KMS-11 (cell line): ENCODE measurements at regions not wholly inside any gene's neighbourhood (a gene's known extent, or its start where the extent isn't known, plus 50 kb on each side); places are given as distances from the start of the nearest gene placed in this dataset.

Experiments used
- H2AFZ ChIP-seq: fragments of 200-600 bp; sonication (generic); 2 replicates; pipeline ENCODE4 v1.6.1; 2016; ENCODE audit warnings: antibody characterized with exemption, mixed run types, low read depth
- H3K27ac ChIP-seq: fragments of 200-600 bp; sonication (generic); 2 replicates; pipeline ENCODE4 v1.6.1; 2016; ENCODE audit warnings: mild to moderate bottlenecking, mixed run types
- H3K27me3 ChIP-seq: fragments of 200-600 bp; sonication (generic); 2 replicates; pipeline ENCODE4 v1.6.1; 2017; ENCODE audit warnings: mild to moderate bottlenecking, low read depth, mixed run types, moderate library complexity; ENCODE audit not compliant: insufficient read depth
- H3K36me3 ChIP-seq: fragments of 200-600 bp; sonication (generic); 2 replicates; pipeline ENCODE4 v1.6.1; 2017; ENCODE audit warnings: mild to moderate bottlenecking, mixed run types; ENCODE audit not compliant: insufficient read depth
- H3K4me1 ChIP-seq: fragments of 200-600 bp; sonication (generic); 2 replicates; pipeline ENCODE4 v1.6.1; 2016; ENCODE audit warnings: mild to moderate bottlenecking, low read depth, mixed run types; ENCODE audit not compliant: poor library complexity, severe bottlenecking
- H3K4me2 ChIP-seq: fragments of 200-600 bp; sonication (generic); 2 replicates; pipeline ENCODE4 v1.7.0; 2016; ENCODE audit warnings: mild to moderate bottlenecking, mixed run types
- H3K4me3 ChIP-seq: fragments of 200-600 bp; sonication (generic); IDR thresholded peaks from 2 replicates; pipeline ENCODE4 v1.6.1; 2017; ENCODE audit warnings: low read depth, low read length, mixed read lengths; ENCODE audit not compliant: insufficient read depth
- H3K79me2 ChIP-seq: fragments of 200-600 bp; sonication (generic); 2 replicates; pipeline ENCODE4 v1.6.1; 2016; ENCODE audit warnings: low read depth, mixed run types; ENCODE audit not compliant: insufficient read depth
- H3K9ac ChIP-seq: fragments of 200-600 bp; sonication (generic); 2 replicates; pipeline ENCODE4 v1.6.1; 2016; ENCODE audit warnings: mild to moderate bottlenecking, mixed run types
- H4K20me1 ChIP-seq: fragments of 200-600 bp; sonication (generic); 2 replicates; pipeline ENCODE4 v1.6.1; 2016; ENCODE audit warnings: mild to moderate bottlenecking, mixed run types; ENCODE audit not compliant: insufficient read depth
- CTCF ChIP-seq: fragments of 200-600 bp; sonication (generic); conservative IDR thresholded peaks from 2 replicates; pipeline ENCODE4 v1.6.1; 2017; ENCODE audit warnings: low read depth, mild to moderate bottlenecking, antibody characterized with exemption, low read length, moderate library complexity, mixed read lengths

- no peaks in the 10 kb centered on the region for H3K27me3 ChIP-seq
Measured at GRCh38 chr3:144344925-144345548, 373.4 kb downstream of the DIPK2A start.

DNA sequence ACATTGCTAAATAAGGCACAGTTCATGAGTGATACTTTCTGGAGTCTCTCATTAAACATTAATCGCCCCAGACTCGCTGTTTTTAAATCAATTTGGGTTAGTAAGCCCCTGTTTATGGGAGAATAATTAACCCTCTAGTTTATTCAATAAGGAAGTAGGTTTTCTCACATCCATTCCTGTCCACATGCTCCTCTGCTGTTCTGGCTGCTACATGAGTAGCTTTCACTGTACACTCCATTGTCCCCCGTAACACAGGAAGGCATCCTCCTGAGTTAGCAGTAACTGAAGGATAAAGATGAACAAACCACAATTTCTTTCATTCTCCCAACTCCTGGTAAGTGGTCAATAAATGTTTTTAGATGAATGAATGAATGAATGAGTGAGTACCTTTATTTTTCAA is 378.5 kb downstream of the DIPK2A start:
- Histone ChIP-seq H3K4me3 (no peak overlapping the region), H3K4me1 (peaks cover 8% of the 10 kb centered on the region), H2AFZ (no peak overlapping the region), H3K4me2 (no peak overlapping the region), H3K27ac (no peak overlapping the region), H3K9ac (no peak overlapping the region), H3K79me2 (no peaks in the 10 kb centered on the region), H4K20me1 (no peaks in the 10 kb centered on the region), H3K27me3 (no peaks in the 10 kb centered on the region), H3K36me3 (no peaks in the 10 kb centered on the region)
- TF ChIP-seq CTCF = no peak

More at GRCh38 chr3:144344925-144345548, 373.4 kb downstream of the DIPK2A start:
- Histone ChIP-seq H2AFZ (no peak overlapping the region), H3K4me3 (no peak overlapping the region), H3K4me1 (peaks cover 14% of the 10 kb centered on the region), H3K27ac (no peak overlapping the region), H3K9ac (no peak overlapping the region), H4K20me1 (no peaks in the 10 kb centered on the region), H3K4me2 (0 out of 2 replicates have a peak overlapping the region, but pooled peaks have one; percentile 30), H3K79me2 (no peaks in the 10 kb centered on the region), H3K36me3 (no peaks in the 10 kb centered on the region)
- TF ChIP-seq CTCF = no peak

GRCh38 chr3:144351011-144351410 is 379.4 kb downstream of the DIPK2A start:
- Histone ChIP-seq H3K9ac (no peak overlapping the region), H3K79me2 (no peaks in the 10 kb centered on the region), H2AFZ (no peak overlapping the region), H3K36me3 (no peaks in the 10 kb centered on the region), H3K4me3 (no peak overlapping the region), H3K4me1 (no peaks in the 10 kb centered on the region), H3K4me2 (no peak overlapping the region), H4K20me1 (no peaks in the 10 kb centered on the region), H3K27ac (no peak overlapping the region), H3K27me3 (no peaks in the 10 kb centered on the region)
- no peak for TF ChIP-seq CTCF

- Histone ChIP-seq H4K20me1 (no peaks in the 10 kb centered on the region), H3K36me3 (no peaks in the 10 kb centered on the region), H3K79me2 (no peaks in the 10 kb centered on the region), H3K27ac (no peak overlapping the region), H2AFZ (no peak overlapping the region), H3K4me3 (no peak overlapping the region), H3K9ac (no peak overlapping the region), H3K27me3 (no peaks in the 10 kb centered on the region), H3K4me2 (no peak overlapping the region), H3K4me1 (no peaks in the 10 kb centered on the region)
- TF ChIP-seq CTCF = no peak
Measured at GRCh38 chr3:144351773-144352365, 380.2 kb downstream of the DIPK2A start.
